ENCODE measurements at regions not wholly inside any gene's neighbourhood (a gene's known extent, or its start where the extent isn't known, plus 50 kb on each side); places are given as distances from the start of the nearest gene placed in this dataset.

GRCh38 chr5:13322769-13323168, 621.7 kb downstream of the DNAH5 start:
- Histone ChIP-seq H3K36me3 (ENCODE audit: control insufficient read depth in 2 of 2, insufficient read depth in 1 of 2, low read length in 2 of 2) (no peaks in the 10 kb centered on the region), H3K27ac (ENCODE audit: extremely low read depth, low read depth, low read length) (no peak overlapping the region), H3K4me3 (ENCODE audit: low read depth, low read length) (no peak overlapping the region), H3K4me1 (ENCODE audit: control insufficient read depth, insufficient read depth, low read length) (no peaks in the 10 kb centered on the region), H3K9me3 (ENCODE audit: control insufficient read depth, insufficient read depth, low read depth, low read length) (no peaks in the 10 kb centered on the region)
- ChIA-PET POLR2A (no interaction called here), CTCF (interaction anchor here (0.6 kb wide), 1 partner anchor 31 kb away, joined by 3 read pairs; no protein-coding TSS in a partner anchor)
- TF ChIP-seq ZFP3 (tag by site-specific recombination; IDR thresholded peaks at IDR 0.05; ENCODE audit: low read depth) (no peak), ZNF623 (tag by site-specific recombination; IDR thresholded peaks at IDR 0.05) (no peak), YY1 (tag by site-specific recombination; IDR thresholded peaks at IDR 0.05) (no peak), TCF7L2 (IDR thresholded peaks at IDR 0.05; ENCODE audit: borderline replicate concordance, low read depth, low read length) (no peak), ZNF621 (tag by site-specific recombination; IDR thresholded peaks at IDR 0.05) (no peak), ZBTB21 (tag by site-specific recombination; IDR thresholded peaks at IDR 0.05) (no peak), PRDM10 (tag by site-specific recombination; IDR thresholded peaks at IDR 0.05) (no peak), ZNF571 (tag by site-specific recombination; IDR thresholded peaks at IDR 0.05) (no peak), ZNF48 (tag by site-specific recombination; IDR thresholded peaks at IDR 0.05) (no peak), ZNF660 (tag by site-specific recombination; IDR thresholded peaks at IDR 0.05) (no peak), ZNF146 (tag by site-specific recombination; IDR thresholded peaks at IDR 0.05) (no peak)

GRCh38 chr5:13317654-13318053, 626.8 kb downstream of the DNAH5 start:
- no peaks in the 10 kb centered on the region for H3K36me3 ChIP-seq (ENCODE audit: control insufficient read depth in 2 of 2, insufficient read depth in 1 of 2, low read length in 2 of 2)
- no peaks in the 10 kb centered on the region for H3K4me1 ChIP-seq (ENCODE audit: control insufficient read depth, insufficient read depth, low read length)
- CTCF ChIA-PET: no interaction called here
- POLR2A ChIA-PET: no interaction called here
- H3K4me3 ChIP-seq (ENCODE audit: low read depth, low read length): no peak overlapping the region
- no peak overlapping the region for H3K27ac ChIP-seq (ENCODE audit: extremely low read depth, low read depth, low read length)
- H3K9me3 ChIP-seq (ENCODE audit: control insufficient read depth, insufficient read depth, low read depth, low read length): no peaks in the 10 kb centered on the region
- no peak for TF ChIP-seq ZNF366 (tag by site-specific recombination; conservative IDR thresholded peaks at IDR 0.05)

- H3K36me3 ChIP-seq (ENCODE audit: control insufficient read depth in 2 of 2, insufficient read depth in 1 of 2, low read length in 2 of 2): no peaks in the 10 kb centered on the region
- H3K27ac ChIP-seq (ENCODE audit: extremely low read depth, low read depth, low read length): no peak overlapping the region
- no peak for TF ChIP-seq KLF16 (tag by site-specific recombination; IDR thresholded peaks at IDR 0.05)
- TF ChIP-seq ZNF830 (tag by site-specific recombination; IDR thresholded peaks at IDR 0.05; ENCODE audit: low read depth): no peak
- no peak for TF ChIP-seq ZNF16 (tag by site-specific recombination; IDR thresholded peaks at IDR 0.05; ENCODE audit: low read depth)
- TF ChIP-seq SP3 (tag by site-specific recombination; IDR thresholded peaks at IDR 0.05): no peak
- no peak for TF ChIP-seq ZNF146 (tag by site-specific recombination; IDR thresholded peaks at IDR 0.05)
- TF ChIP-seq ZBTB1 (tag by site-specific recombination; IDR thresholded peaks at IDR 0.05): no peak
- no peak for TF ChIP-seq ZNF561 (tag by site-specific recombination; IDR thresholded peaks at IDR 0.05; ENCODE audit: borderline replicate concordance)
- no peak for TF ChIP-seq HIC1 (tag by site-specific recombination; IDR thresholded peaks at IDR 0.05)
- TF ChIP-seq PBX3 (CRISPR knock-in tag; IDR thresholded peaks at IDR 0.05): no peak
- no peak for TF ChIP-seq ZNF302 (tag by site-specific recombination; IDR thresholded peaks at IDR 0.05; ENCODE audit: low read depth)
- no peak for TF ChIP-seq ZFP37 (tag by site-specific recombination; IDR thresholded peaks at IDR 0.05)
- TF ChIP-seq ZNF19 (tag by site-specific recombination; IDR thresholded peaks at IDR 0.05; ENCODE audit: low read depth): no peak
- no peak for TF ChIP-seq ZNF768 (tag by site-specific recombination; IDR thresholded peaks at IDR 0.05)
- no peak for TF ChIP-seq ZNF37A (tag by site-specific recombination; IDR thresholded peaks at IDR 0.05)
- TF ChIP-seq ZNF791 (tag by site-specific recombination; IDR thresholded peaks at IDR 0.05): no peak
- H3K4me3 ChIP-seq (ENCODE audit: low read depth, low read length): no peak overlapping the region
- POLR2A ChIA-PET: no interaction called here
- H3K4me1 ChIP-seq (ENCODE audit: control insufficient read depth, insufficient read depth, low read length): no peaks in the 10 kb centered on the region
- CTCF ChIA-PET: no interaction called here
- no peaks in the 10 kb centered on the region for H3K9me3 ChIP-seq (ENCODE audit: control insufficient read depth, insufficient read depth, low read depth, low read length)
These were observed 628.3 kb downstream of the DNAH5 start for GRCh38 chr5:13316176-13316575.
